HG02870 (cell line): ENCODE measurements at regions not wholly inside any gene's neighbourhood (a gene's known extent, or its start where the extent isn't known, plus 50 kb on each side); places are given as distances from the start of the nearest gene placed in this dataset.
"Not testable (repeated sequence)": the region's sequence is repeated elsewhere in the genome, so short reads cannot be mapped to it uniquely, and the experiment has no call there.

Experiments used
- ATAC-seq: cut with Tn5 transposase; IDR thresholded peaks from one replicate; pipeline ENCODE4 v1.9.1; 2021; ENCODE audit warnings: mild to moderate bottlenecking, moderate library complexity; ENCODE audit not compliant: unreplicated experiment

- no peak for ATAC-seq
Measured at GRCh38 chr9:15113288-15113687, 193.7 kb downstream of the TTC39B start.

GRCh38 chr9:15111071-15111470, 195.9 kb downstream of the TTC39B start:
- ATAC-seq, result no peak

GRCh38 chr9:15104826-15105420, 194.7 kb upstream of the FREM1 start:
- ATAC-seq, result peak; percentile 96

- no peak for ATAC-seq
Measured at GRCh38 chr9:15103290-15103689, 193.1 kb upstream of the FREM1 start.

GRCh38 chr9:15101095-15101494, 190.9 kb upstream of the FREM1 start:
- no peak for ATAC-seq

GRCh38 chr9:15100571-15100970, 190.3 kb upstream of the FREM1 start:
- ATAC-seq, result no peak

GRCh38 chr9:15096972-15097371, 186.7 kb upstream of the FREM1 start:
- ATAC-seq, result no peak

- no peak for ATAC-seq
Measured at GRCh38 chr9:15086778-15087324, 176.6 kb upstream of the FREM1 start.

- ATAC-seq, result no peak
Measured at GRCh38 chr9:15086156-15086763, 176.0 kb upstream of the FREM1 start.

- ATAC-seq, result no peak
Measured at GRCh38 chr9:15081021-15081753, 171.0 kb upstream of the FREM1 start.

- ATAC-seq, result no peak
Measured at GRCh38 chr9:15080401-15080800, 170.2 kb upstream of the FREM1 start.

GRCh38 chr9:15079989-15080388, 169.8 kb upstream of the FREM1 start:
- ATAC-seq, result no peak

- no peak for ATAC-seq
Measured at GRCh38 chr9:15077946-15078729, 167.9 kb upstream of the FREM1 start.

GRCh38 chr9:15073620-15074019, 163.4 kb upstream of the FREM1 start:
- no peak for ATAC-seq

GRCh38 chr9:15070716-15071115, 160.5 kb upstream of the FREM1 start:
- ATAC-seq, result no peak

GRCh38 chr9:15069106-15069505, 158.9 kb upstream of the FREM1 start:
- ATAC-seq, result no peak

GRCh38 chr9:15068261-15068660, 158.0 kb upstream of the FREM1 start:
- no peak for ATAC-seq

GRCh38 chr9:15059003-15059402, 148.8 kb upstream of the FREM1 start:
- ATAC-seq, result no peak

- no peak for ATAC-seq
Measured at GRCh38 chr9:15058236-15058635, 148.0 kb upstream of the FREM1 start.

GRCh38 chr9:15055284-15055683, 145.1 kb upstream of the FREM1 start:
- not testable (repeated sequence) for ATAC-seq

- no peak for ATAC-seq
Measured at GRCh38 chr9:15048772-15049171, 138.5 kb upstream of the FREM1 start.
